ENCODE measurements at regions not wholly inside any gene's neighbourhood (a gene's known extent, or its start where the extent isn't known, plus 50 kb on each side); places are given as distances from the start of the nearest gene placed in this dataset.

DNA sequence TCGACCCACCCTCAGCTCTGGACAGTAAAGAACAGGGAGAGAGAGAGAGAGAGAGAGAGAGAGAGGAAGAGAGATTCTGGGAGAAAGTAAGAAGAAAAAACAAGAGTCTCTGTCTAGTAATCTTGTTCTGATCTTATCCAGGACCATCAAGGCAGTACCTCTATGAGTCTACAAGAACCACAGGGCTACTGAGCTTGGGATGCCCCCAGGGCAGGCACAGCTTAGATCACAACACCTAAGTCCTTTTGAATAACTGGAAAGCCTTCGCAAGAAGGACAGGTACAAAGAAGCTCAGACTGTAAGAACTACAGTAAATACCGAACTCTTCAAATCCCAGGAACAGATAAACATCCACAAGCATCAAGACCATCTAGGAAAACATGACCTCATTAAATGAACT, 51.4 kb upstream of the SGPP2 start:
- TF ChIP-seq, protein P1, sequence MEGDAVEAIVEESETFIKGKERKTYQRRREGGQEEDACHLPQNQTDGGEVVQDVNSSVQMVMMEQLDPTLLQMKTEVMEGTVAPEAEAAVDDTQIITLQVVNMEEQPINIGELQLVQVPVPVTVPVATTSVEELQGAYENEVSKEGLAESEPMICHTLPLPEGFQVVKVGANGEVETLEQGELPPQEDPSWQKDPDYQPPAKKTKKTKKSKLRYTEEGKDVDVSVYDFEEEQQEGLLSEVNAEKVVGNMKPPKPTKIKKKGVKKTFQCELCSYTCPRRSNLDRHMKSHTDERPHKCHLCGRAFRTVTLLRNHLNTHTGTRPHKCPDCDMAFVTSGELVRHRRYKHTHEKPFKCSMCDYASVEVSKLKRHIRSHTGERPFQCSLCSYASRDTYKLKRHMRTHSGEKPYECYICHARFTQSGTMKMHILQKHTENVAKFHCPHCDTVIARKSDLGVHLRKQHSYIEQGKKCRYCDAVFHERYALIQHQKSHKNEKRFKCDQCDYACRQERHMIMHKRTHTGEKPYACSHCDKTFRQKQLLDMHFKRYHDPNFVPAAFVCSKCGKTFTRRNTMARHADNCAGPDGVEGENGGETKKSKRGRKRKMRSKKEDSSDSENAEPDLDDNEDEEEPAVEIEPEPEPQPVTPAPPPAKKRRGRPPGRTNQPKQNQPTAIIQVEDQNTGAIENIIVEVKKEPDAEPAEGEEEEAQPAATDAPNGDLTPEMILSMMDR (conservative IDR thresholded peaks at IDR 0.05 in 1 of 2, IDR thresholded peaks at IDR 0.05 in 1 of 2; ENCODE audit: low read depth in 1 of 2, low read length in 2 of 2): no peak
- TF ChIP-seq EZH2 (IDR thresholded peaks at IDR 0.05; ENCODE audit: low read length, missing control alignments): no peak

Data from fibroblast of lung (primary cell).